ENCODE measurements at regions not wholly inside any gene's neighbourhood (a gene's known extent, or its start where the extent isn't known, plus 50 kb on each side); places are given as distances from the start of the nearest gene placed in this dataset.
"Not testable (repeated sequence)": the region's sequence is repeated elsewhere in the genome, so short reads cannot be mapped to it uniquely, and the experiment has no call there.

DNA sequence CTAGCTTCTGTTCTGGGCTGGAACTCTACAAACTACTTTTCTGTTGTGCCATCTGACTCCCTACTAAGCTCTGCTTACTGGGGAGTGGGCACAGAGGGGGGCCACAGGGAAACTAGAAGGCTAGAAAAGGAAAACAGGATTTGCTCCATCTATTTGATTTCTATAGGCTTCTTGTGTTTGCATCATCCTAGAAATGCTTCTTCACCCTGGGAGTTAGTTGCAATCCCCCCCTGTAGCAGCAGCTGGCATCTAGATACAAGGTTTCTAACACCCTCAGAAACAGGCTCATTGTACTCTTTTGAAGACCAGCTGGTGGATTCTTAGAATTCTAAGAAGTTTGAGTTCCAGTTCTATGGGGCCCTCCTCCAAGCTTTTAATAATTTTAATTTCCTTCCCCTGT lies 213.4 kb downstream of the TMA16 start:
- H3K4me3 ChIP-seq (ENCODE audit: low read depth, poor library complexity, severe bottlenecking), result no peak overlapping the region
- DNase-seq (ENCODE audit: low spot score in 2 of 2), result no peak
- intact Hi-C loops (cut with DNase I; ENCODE audit: low total_unique reads), result no loop called here
- no peak for TF ChIP-seq POLR2A (IDR thresholded peaks at IDR 0.05)
- TF ChIP-seq, protein P1, sequence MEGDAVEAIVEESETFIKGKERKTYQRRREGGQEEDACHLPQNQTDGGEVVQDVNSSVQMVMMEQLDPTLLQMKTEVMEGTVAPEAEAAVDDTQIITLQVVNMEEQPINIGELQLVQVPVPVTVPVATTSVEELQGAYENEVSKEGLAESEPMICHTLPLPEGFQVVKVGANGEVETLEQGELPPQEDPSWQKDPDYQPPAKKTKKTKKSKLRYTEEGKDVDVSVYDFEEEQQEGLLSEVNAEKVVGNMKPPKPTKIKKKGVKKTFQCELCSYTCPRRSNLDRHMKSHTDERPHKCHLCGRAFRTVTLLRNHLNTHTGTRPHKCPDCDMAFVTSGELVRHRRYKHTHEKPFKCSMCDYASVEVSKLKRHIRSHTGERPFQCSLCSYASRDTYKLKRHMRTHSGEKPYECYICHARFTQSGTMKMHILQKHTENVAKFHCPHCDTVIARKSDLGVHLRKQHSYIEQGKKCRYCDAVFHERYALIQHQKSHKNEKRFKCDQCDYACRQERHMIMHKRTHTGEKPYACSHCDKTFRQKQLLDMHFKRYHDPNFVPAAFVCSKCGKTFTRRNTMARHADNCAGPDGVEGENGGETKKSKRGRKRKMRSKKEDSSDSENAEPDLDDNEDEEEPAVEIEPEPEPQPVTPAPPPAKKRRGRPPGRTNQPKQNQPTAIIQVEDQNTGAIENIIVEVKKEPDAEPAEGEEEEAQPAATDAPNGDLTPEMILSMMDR (IDR thresholded peaks at IDR 0.05), result no peak

DNA sequence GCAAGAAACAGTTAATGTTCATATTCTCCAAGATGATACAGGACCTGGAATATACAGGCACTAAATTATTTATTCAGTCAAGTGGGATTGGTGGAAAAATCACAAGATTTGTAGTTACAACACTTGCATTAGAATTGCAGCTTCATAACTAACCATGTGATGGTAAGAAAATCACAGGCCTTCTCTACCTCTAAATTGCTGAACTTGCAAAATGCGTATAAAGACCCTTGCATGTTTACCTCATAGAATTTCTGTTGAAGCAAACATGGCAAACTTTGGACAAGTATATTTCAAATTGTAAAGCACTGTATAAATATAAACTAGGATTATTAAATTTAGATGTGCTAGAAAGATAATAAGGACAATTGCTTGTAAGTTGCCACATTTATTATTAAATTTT lies 215.1 kb downstream of the TMA16 start:
- 96 to 97% methylated on average over 1 of the region's 1 CpG for WGBS, 2 donors

DNA sequence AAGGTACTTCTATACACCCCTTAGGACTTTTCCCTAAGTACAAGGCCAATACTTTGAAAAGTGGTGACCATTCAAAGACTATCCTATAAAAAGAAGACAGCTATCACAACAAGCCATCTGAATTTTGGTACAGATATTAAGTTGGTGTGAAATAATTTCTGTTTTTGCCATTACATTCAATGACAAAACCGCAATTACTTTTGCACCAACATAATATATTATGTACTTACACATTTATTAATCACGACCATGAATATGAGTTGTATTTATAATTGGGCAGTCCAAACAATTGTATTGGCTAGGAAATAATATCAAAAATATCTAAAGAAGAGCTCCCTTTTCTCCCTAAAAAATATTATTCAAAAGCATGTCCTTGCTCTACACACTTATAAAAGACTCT lies 215.7 kb downstream of the TMA16 start:
- WGBS, 2 donors, result 73 to 85% methylated on average over 2 of the region's 2 CpGs
- no peak overlapping the region for H3K4me3 ChIP-seq (ENCODE audit: low read depth, poor library complexity, severe bottlenecking)
- DNase-seq (ENCODE audit: low spot score in 2 of 2), result no peak
- intact Hi-C loops (cut with DNase I; ENCODE audit: low total_unique reads), result no loop called here
- TF ChIP-seq, protein P1 (IDR thresholded peaks at IDR 0.05), result no peak
- TF ChIP-seq POLR2A (IDR thresholded peaks at IDR 0.05), result no peak

More for the DNA sequence above, 215.1 kb downstream of the TMA16 start:
- no peak overlapping the region for H3K4me3 ChIP-seq (ENCODE audit: low read depth, poor library complexity, severe bottlenecking)
- intact Hi-C loops (cut with DNase I; ENCODE audit: low total_unique reads), result no loop called here
- TF ChIP-seq POLR2A (IDR thresholded peaks at IDR 0.05), result no peak
- TF ChIP-seq, protein P1 (IDR thresholded peaks at IDR 0.05), result no peak
- DNase-seq (ENCODE audit: low spot score in 2 of 2), result no peak

DNA sequence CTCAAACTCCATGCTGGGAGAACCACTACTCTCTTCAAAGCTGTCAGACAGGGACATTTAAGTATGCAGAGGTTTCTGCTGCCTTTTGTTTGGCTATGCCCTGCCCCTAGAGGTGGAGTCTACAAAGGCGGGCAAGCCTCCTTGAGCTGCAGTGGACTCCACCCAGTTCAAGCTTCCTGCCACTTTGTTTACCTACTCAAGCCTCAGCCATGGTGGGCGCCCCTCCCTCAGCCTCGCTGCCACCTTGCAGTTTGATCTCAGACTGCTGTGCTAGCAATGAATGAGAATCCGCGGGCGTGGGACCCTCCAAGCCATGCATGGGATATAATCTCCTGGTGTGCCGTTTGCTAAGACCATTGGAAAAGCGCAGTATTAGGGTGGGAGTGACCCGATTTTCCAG lies 230.0 kb downstream of the TMA16 start:
- WGBS, 2 donors, result 91 to 95% methylated on average over 9 of the region's 9 CpGs
- DNase-seq (ENCODE audit: low spot score in 2 of 2); intact Hi-C loops (cut with DNase I; ENCODE audit: low total_unique reads); H3K4me3 ChIP-seq (ENCODE audit: low read depth, poor library complexity, severe bottlenecking): not testable (repeated sequence)

DNA sequence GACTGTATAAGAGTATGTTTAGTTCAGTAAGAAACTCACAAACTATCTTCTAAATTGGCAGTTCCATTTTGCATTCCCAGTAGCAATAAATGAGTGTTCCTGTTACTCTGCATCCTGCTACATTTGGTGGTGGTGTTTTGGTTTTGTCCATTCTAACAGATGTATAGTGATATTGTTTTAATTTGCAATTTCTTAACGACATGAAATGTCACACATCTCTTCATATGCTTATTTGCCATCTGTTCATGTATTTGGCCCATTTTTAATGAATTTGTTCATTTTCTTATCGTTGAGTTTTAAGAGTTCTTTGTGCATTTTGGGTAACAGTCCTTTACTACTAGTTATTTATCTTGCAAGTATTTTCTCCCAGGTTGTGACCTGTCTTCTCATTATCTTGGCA lies 232.2 kb downstream of the TMA16 start:
- no peak for TF ChIP-seq POLR2A (IDR thresholded peaks at IDR 0.05)
- TF ChIP-seq, protein P1 (IDR thresholded peaks at IDR 0.05), result no peak
- 68 to 71% methylated on average over 2 of the region's 2 CpGs for WGBS, 2 donors
- DNase-seq (ENCODE audit: low spot score in 2 of 2), result no peak
- intact Hi-C loops (cut with DNase I; ENCODE audit: low total_unique reads), result no loop called here
- no peak overlapping the region for H3K4me3 ChIP-seq (ENCODE audit: low read depth, poor library complexity, severe bottlenecking)

DNA sequence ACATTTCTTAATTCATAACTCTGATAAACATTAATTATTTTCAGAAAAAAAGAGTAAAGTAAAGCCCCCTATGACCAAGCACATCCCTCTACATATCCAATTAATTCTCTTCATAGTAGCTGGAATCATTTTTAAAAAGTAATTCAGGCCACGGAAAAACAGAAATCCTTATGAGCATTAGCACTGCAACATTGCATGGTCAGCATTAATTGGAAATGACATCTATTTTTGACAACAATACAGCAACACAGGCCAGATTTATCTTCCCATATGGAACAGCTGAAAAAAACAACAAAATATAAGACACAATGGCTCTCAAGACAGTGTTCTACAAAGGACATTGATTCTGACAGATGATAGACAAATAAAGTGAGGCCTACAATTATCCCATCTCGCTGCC lies 236.6 kb downstream of the TMA16 start:
- 85% methylated on average over 2 of the region's 2 CpGs for WGBS, 2 donors
- H3K4me3 ChIP-seq (ENCODE audit: low read depth, poor library complexity, severe bottlenecking), result no peak overlapping the region
- intact Hi-C loops (cut with DNase I; ENCODE audit: low total_unique reads), result no loop called here
- TF ChIP-seq, protein P1 (IDR thresholded peaks at IDR 0.05), result no peak
- no peak for TF ChIP-seq POLR2A (IDR thresholded peaks at IDR 0.05)
- no peak for DNase-seq (ENCODE audit: low spot score in 2 of 2)
